HEK293 (cell line): ENCODE measurements at regions not wholly inside any gene's neighbourhood (a gene's known extent, or its start where the extent isn't known, plus 50 kb on each side); places are given as distances from the start of the nearest gene placed in this dataset.

ENCODE experiments used
- CTCF ChIP-seq: fragments of 450-650 bp; formaldehyde crosslinking; IDR thresholded peaks from 2 replicates; pipeline ENCODE4 v1.5.1; 2016; ENCODE audit warnings: missing biosample characterization, missing genetic modification characterization
- ZSCAN5A ChIP-seq: fragments of 450-650 bp; formaldehyde crosslinking; IDR thresholded peaks from 2 replicates; pipeline ENCODE4 v1.5.1; 2016; ENCODE audit warnings: missing biosample characterization, missing genetic modification characterization

GRCh38 chr7:155384751-155385150, 73.2 kb upstream of the EN2 start:
- TF ChIP-seq ZSCAN5A (tag by site-specific recombination): no peak
- no peak for TF ChIP-seq CTCF (tag by site-specific recombination)
